Osteoblast (primary cell): ENCODE measurements at regions not wholly inside any gene's neighbourhood (a gene's known extent, or its start where the extent isn't known, plus 50 kb on each side); places are given as distances from the start of the nearest gene placed in this dataset.

Source experiments
- DNase-seq: peaks from one replicate; pipeline ENCODE4 v3.0.0; 2011; ENCODE audit warnings: low spot score, mixed read lengths; ENCODE audit not compliant: insufficient read length; ENCODE audit errors: missing footprints
- H2AFZ ChIP-seq: 2 replicates; pipeline ENCODE4 v1.6.0; 2011; ENCODE audit warnings: mild to moderate bottlenecking, low read length
- H3K27ac ChIP-seq: 2 replicates; pipeline ENCODE4 v1.5.1; 2011; ENCODE audit warnings: mild to moderate bottlenecking, low read depth, low read length, moderate library complexity
- H3K27me3 ChIP-seq: 2 replicates; pipeline ENCODE4 v1.6.0; 2012; ENCODE audit warnings: mild to moderate bottlenecking, control low read depth, inconsistent platforms, low read length, moderate library complexity; ENCODE audit not compliant: insufficient read depth
- H3K36me3 ChIP-seq: 2 replicates; pipeline ENCODE4 v1.5.1; 2011; ENCODE audit warnings: mild to moderate bottlenecking, low read length, control low read depth, moderate library complexity; ENCODE audit not compliant: insufficient read depth
- H3K4me1 ChIP-seq: 2 replicates; pipeline ENCODE4 v1.5.1; 2011; ENCODE audit warnings: mild to moderate bottlenecking, low read length, control low read depth, moderate library complexity; ENCODE audit not compliant: insufficient read depth
- H3K4me2 ChIP-seq: 2 replicates; pipeline ENCODE4 v1.6.0; 2011; ENCODE audit warnings: mild to moderate bottlenecking, low read length; ENCODE audit not compliant: insufficient read depth
- H3K4me3 ChIP-seq: fragments of 200-600 bp; sonication (generic); 3 replicates; pipeline ENCODE4 v1.5.1; 2012; ENCODE audit warnings: mild to moderate bottlenecking, low read length, inconsistent platforms; ENCODE audit not compliant: insufficient read depth
- H3K79me2 ChIP-seq: 2 replicates; pipeline ENCODE4 v1.6.0; 2012; ENCODE audit warnings: mild to moderate bottlenecking, low read length, control low read depth, inconsistent platforms; ENCODE audit not compliant: insufficient read depth
- H3K9me3 ChIP-seq: 2 replicates; pipeline ENCODE4 v1.5.1; 2011; ENCODE audit warnings: low read depth, low read length, control low read depth
- H4K20me1 ChIP-seq: 2 replicates; pipeline ENCODE4 v1.6.0; 2012; ENCODE audit warnings: mild to moderate bottlenecking, low read length, control low read depth; ENCODE audit not compliant: insufficient read depth
- TF ChIP-seq, protein P1 (sequence below): IDR thresholded peaks from 2 replicates; pipeline ENCODE4 v1.5.1; 2011; ENCODE audit warnings: mild to moderate bottlenecking, low read depth, low read length, moderate library complexity; ENCODE audit errors: extremely low read depth

DNA sequence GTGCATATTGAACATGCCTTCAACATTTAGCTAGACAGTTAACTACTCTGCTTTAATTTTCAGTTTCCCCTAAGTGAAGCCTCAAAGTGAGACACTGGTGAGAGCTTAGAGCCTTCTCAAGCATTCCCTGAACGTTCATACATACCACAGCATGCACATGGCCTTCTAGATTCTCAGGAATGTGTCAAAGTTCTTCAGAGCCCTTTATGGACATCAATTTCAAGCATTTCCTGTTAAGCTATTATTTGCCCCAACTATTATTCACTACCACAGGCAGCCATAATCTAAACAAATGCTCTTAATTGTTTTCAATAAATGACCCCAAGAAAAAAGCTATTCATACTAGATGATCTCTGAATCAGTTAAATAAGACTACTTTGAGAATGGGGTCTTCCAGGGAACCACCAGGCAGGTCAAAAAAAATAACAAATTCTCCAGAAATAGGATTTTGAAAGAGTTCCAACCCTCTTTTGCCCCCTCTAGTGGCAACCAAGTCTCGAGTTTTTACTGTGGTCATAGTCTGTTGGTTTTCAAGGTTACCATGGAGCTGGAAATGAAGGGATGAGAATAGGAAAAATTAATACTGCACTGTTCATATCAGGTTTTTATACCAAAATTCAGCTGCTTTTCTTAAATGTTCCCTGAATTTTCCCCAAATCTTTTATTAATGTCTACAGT, 235.4 kb downstream of the RAB28 start:
- no peaks in the 10 kb centered on the region for H4K20me1 ChIP-seq
- no peaks in the 10 kb centered on the region for H3K9me3 ChIP-seq
- no peaks in the 10 kb centered on the region for H3K27me3 ChIP-seq
- H3K4me1 ChIP-seq, result no peaks in the 10 kb centered on the region
- no peak for DNase-seq
- no peak overlapping the region for H2AFZ ChIP-seq
- no peak overlapping the region for H3K27ac ChIP-seq
- no peaks in the 10 kb centered on the region for H3K79me2 ChIP-seq
- no peak overlapping the region for H3K4me3 ChIP-seq
- TF ChIP-seq, protein P1, sequence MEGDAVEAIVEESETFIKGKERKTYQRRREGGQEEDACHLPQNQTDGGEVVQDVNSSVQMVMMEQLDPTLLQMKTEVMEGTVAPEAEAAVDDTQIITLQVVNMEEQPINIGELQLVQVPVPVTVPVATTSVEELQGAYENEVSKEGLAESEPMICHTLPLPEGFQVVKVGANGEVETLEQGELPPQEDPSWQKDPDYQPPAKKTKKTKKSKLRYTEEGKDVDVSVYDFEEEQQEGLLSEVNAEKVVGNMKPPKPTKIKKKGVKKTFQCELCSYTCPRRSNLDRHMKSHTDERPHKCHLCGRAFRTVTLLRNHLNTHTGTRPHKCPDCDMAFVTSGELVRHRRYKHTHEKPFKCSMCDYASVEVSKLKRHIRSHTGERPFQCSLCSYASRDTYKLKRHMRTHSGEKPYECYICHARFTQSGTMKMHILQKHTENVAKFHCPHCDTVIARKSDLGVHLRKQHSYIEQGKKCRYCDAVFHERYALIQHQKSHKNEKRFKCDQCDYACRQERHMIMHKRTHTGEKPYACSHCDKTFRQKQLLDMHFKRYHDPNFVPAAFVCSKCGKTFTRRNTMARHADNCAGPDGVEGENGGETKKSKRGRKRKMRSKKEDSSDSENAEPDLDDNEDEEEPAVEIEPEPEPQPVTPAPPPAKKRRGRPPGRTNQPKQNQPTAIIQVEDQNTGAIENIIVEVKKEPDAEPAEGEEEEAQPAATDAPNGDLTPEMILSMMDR, result peak; percentile 38
- H3K4me2 ChIP-seq, result no peak overlapping the region
- no peaks in the 10 kb centered on the region for H3K36me3 ChIP-seq

DNA sequence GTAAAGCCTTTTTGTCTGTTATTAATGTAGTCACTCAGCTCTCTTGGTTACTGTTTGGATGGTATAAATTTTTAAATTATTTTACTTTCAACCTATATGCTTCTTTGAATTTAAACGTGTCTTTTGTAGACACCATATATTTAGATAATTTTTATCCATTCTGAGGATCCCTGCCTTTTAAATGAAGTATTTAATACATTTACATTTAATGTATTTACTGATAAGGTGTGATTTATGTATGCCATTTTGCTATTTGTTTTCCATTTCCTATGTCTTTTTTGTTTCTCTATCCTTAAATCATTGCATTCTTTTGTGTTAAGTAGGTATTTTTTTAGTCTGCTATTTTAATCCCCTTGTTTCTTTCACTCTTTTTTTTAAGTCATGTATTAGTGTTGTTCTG, 238.0 kb downstream of the RAB28 start:
- TF ChIP-seq, protein P1, result no peak
- H4K20me1 ChIP-seq, result no peaks in the 10 kb centered on the region
- no peak overlapping the region for H3K4me3 ChIP-seq
- H3K27ac ChIP-seq, result no peak overlapping the region
- H3K4me2 ChIP-seq, result no peak overlapping the region
- no peaks in the 10 kb centered on the region for H3K36me3 ChIP-seq
- H3K79me2 ChIP-seq, result no peaks in the 10 kb centered on the region
- DNase-seq, result no peak
- no peak overlapping the region for H2AFZ ChIP-seq
- no peaks in the 10 kb centered on the region for H3K4me1 ChIP-seq
- no peaks in the 10 kb centered on the region for H3K9me3 ChIP-seq
- H3K27me3 ChIP-seq, result no peaks in the 10 kb centered on the region

DNA sequence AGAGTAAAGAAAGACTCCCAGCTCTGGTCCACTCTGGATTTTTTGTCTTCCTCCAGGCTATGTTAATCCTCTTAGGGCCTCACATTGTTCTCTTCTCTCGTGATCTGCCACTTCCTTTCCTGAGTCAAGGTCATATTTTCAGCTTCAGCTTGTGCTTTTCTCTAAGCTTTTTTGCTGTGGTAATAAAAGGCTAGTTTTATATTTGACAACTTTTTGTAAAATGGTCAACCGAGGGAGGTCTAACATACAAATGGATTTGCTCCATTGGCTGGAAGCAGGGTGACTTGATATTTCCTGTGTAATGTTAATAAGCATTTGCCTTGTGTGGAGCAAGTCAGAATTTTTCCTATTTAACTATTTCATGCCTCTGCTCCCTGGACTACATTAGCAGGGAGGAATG, 239.7 kb downstream of the RAB28 start:
- Histone ChIP-seq H3K4me2 (no peak overlapping the region), H3K36me3 (no peaks in the 10 kb centered on the region), H2AFZ (no peak overlapping the region), H3K9me3 (no peaks in the 10 kb centered on the region), H3K27ac (no peak overlapping the region), H3K27me3 (no peaks in the 10 kb centered on the region), H4K20me1 (no peaks in the 10 kb centered on the region), H3K4me1 (no peaks in the 10 kb centered on the region), H3K79me2 (no peaks in the 10 kb centered on the region), H3K4me3 (no peak overlapping the region)
- DNase-seq, result no peak
- TF ChIP-seq, protein P1, result no peak

DNA sequence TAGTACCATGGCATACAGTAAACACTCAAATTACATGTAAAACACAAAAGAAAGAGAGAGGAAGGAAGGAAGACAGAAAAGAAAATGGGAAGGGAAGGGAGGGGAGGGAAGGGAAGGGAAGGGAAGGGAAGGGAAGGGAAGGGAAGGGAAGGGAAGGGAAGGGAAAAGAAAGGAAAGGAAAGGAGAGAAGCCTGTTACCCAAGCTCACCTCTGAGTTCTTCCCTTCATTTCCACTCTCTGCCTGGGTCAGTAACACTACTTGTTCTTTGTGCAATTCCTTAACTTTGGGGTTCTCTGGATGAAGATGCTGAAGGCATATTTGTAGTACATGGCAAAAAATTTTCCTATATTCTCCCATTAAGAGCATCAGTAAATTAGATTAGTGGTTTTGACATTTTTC, 241.0 kb downstream of the RAB28 start:
- Histone ChIP-seq H3K4me1 (no peaks in the 10 kb centered on the region), H3K36me3 (no peaks in the 10 kb centered on the region), H2AFZ (no peak overlapping the region), H3K79me2 (no peaks in the 10 kb centered on the region), H3K4me3 (no peak overlapping the region), H3K27me3 (no peaks in the 10 kb centered on the region), H3K4me2 (no peak overlapping the region), H4K20me1 (no peaks in the 10 kb centered on the region), H3K27ac (no peak overlapping the region), H3K9me3 (no peaks in the 10 kb centered on the region)
- TF ChIP-seq, protein P1, result no peak
- no peak for DNase-seq
